Fibroblast of mammary gland (primary cell): ENCODE measurements at regions not wholly inside any gene's neighbourhood (a gene's known extent, or its start where the extent isn't known, plus 50 kb on each side); places are given as distances from the start of the nearest gene placed in this dataset.

Source experiments
- DNase-seq: peaks from one replicate; pipeline ENCODE4 v3.0.0-alpha.2; 2010; ENCODE audit warnings: low read depth
- H3K4me3 ChIP-seq: 2 replicates; pipeline ENCODE4 v1.5.1; 2011; ENCODE audit warnings: low read depth, mild to moderate bottlenecking, low read length, moderate library complexity; ENCODE audit not compliant: control insufficient read depth
- CTCF ChIP-seq: conservative IDR thresholded peaks from 2 replicates; pipeline ENCODE4 v1.5.1; 2011; ENCODE audit warnings: low read depth, low read length, inconsistent platforms; ENCODE audit not compliant: control insufficient read depth, insufficient read depth

DNA sequence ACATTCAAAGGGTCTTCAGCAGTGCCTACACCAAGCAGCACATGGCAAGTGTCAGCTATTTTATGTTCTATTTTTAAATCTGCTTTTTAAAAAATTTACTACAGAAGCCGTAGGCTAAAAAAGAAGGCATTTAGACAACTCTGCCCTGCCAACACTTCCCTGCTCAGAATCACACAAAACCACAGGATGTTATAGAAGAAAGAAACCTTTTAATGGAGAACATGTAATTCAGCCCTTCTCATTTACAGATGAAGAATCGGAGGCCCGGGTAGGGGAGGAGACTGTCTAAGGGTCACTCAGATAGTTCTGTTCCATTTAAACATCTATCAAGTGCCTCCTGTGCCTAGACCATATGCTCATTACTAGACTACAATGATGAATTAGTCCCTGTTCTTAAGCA, 171.8 kb upstream of the NTF3 start:
- H3K4me3 ChIP-seq = no peak overlapping the region
- DNase-seq = no peak
- TF ChIP-seq CTCF = no peak

DNA sequence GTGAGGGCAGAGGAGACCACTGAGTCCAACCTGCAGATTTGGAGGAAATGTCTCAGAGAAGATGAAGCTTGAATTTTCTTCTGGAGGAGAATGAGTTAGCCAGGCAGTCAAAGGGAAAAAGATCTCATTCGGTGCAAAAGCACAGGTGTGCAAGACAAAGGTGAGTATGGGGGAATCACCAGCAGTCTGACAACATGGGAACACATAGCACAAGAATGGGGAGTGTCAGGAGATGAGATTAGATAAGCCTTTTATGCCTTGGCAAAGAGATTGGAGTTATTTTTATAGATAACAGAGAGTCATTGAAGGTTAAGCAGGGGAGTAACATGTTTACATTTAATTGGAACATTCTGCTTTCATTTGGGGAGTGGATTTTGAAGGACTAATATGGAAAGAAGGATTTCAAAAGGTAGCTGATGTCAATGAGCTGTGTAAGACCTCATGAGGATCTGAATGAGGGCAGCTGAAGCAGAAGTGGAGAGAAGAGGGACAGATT, 171.3 kb upstream of the NTF3 start:
- no peak for DNase-seq
- no peak for TF ChIP-seq CTCF
- no peak overlapping the region for H3K4me3 ChIP-seq

DNA sequence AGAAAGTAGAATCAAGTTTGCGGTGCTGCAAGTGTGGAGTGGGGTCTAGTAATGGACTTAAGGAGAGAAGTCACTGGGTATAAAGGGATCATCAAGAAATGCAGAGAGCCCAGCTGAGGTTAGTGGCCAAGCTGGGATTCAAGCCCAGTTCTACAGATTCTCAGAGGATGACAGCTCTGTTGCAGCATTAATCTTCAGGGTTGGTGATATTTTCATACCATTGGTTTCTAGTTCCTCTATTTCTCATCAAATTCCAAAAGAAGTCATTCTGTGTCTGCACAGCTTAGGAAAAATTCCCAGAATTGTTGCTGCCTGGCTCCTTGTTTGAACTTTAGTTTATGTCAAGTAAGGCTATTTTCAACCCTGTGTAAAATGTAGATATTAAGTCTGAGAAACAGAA, 169.5 kb upstream of the NTF3 start:
- no peak for DNase-seq
- no peak for TF ChIP-seq CTCF
- H3K4me3 ChIP-seq = no peak overlapping the region

DNA sequence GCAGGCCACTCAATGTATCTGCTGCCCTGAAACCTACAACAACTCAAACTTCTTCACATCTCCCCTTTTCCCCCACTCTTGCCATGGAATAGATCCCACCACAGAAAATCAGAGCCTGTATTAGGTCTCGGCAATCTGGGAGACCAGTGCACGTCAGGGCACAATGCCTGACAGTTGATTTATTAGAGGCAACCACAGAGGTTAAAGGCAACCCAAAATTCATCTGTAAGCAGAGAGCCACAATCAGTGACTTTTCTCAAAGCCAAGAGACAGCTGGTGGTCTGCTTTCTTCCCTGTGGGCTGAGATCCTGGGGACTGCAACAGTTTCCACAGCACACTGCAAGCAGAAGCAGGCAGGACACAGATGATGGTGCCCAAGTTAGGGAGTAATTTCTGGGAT, 169.0 kb upstream of the NTF3 start:
- no peak overlapping the region for H3K4me3 ChIP-seq
- TF ChIP-seq CTCF = no peak
- no peak for DNase-seq

- no peak for TF ChIP-seq CTCF
- no peak overlapping the region for H3K4me3 ChIP-seq
- no peak for DNase-seq
These were observed 167.9 kb upstream of the NTF3 start for GRCh38 chr12:5264006-5264405.

DNA sequence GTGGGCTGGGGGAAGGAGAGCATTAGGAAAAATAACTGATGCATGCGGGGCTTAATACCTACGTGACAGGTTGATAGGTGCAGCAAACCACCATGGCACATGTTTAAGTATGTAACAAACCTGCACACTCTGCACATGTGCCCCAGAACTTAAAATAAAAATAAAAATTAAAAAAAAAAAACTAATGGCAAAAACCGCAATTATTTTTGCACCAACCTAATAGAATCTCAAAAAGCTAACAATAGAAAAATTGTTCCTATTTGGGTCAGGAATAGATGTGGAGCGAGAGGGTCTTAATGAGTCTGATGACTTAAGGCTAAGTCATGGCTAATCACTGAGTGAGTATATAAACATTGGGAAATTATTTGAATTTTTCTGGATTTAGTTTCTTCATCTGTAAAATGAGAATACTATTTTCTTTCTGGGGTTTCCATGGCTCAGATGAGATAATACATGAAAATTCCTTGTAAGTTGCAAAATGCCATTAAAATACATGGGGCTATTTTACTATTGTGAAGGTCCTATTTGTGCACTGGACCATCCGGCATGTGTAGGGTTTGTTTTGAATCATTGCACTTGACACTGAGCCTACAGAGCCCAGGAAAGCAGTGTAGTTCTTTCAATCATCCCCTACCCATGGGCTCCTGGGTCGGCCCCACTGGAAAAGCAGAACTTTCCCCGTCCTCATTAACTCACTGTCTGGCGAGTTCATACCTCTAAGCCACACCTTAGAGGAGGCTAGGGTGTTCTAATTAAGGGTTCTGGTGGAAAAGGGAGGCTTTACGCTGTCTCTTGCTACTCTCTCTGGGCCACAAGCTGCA, 164.1 kb upstream of the NTF3 start:
- TF ChIP-seq CTCF = no peak
- no peak for DNase-seq
- H3K4me3 ChIP-seq = no peak overlapping the region
